A673 (cell line): ENCODE measurements at regions not wholly inside any gene's neighbourhood (a gene's known extent, or its start where the extent isn't known, plus 50 kb on each side); places are given as distances from the start of the nearest gene placed in this dataset.

Experiments used
- BruUV-seq: library from RNA; stranded (reverse); fragments of 400-500 nt; replicated peaks from 2 replicates; lab custom pipeline; 2021; lab: Mats Ljungman, UMichigan
- CTCF ChIA-PET: fragments of 300-600 bp; sonication (Branson Sonifier 250); formaldehyde crosslinking; loops from one replicate; lab custom pipeline; 2022; ENCODE audit warnings: antibody characterized with exemption; lab: Charles Lee
- POLR2A ChIA-PET: fragments of 300-600 bp; sonication (Branson Sonifier 250); formaldehyde crosslinking; loops from one replicate; lab custom pipeline; 2022; ENCODE audit warnings: antibody characterized with exemption; ENCODE audit not compliant: low non-redundant PET; lab: Charles Lee
- DNase-seq: peaks from one replicate; pipeline ENCODE4 v3.0.0-alpha.2; 2015; ENCODE audit warnings: low spot score
- H3K27ac ChIP-seq: fragments of 200-600 bp; sonication (generic); 2 replicates; pipeline ENCODE4 v1.5.1; 2016; ENCODE audit warnings: mixed run types, low read depth, mild to moderate bottlenecking, mixed read lengths, antibody characterized with exemption, low read length; ENCODE audit not compliant: poor library complexity, severe bottlenecking
- H3K27me3 ChIP-seq: fragments of 200-600 bp; sonication (generic); replicated peaks from 2 replicates; pipeline ENCODE4 v1.6.1; 2017; ENCODE audit warnings: mixed run types, low read depth, mild to moderate bottlenecking, mixed read lengths, antibody characterized with exemption, low read length; ENCODE audit not compliant: insufficient read depth, poor library complexity
- H3K36me3 ChIP-seq: fragments of 200-600 bp; sonication (generic); 2 replicates; pipeline ENCODE4 v1.6.1; 2016; ENCODE audit warnings: mixed run types, mild to moderate bottlenecking, mixed read lengths, antibody characterized with exemption, low read length; ENCODE audit not compliant: insufficient read depth, poor library complexity, severe bottlenecking
- H3K4me1 ChIP-seq: fragments of 200-600 bp; sonication (generic); 2 replicates; pipeline ENCODE4 v1.6.1; 2017; ENCODE audit warnings: mixed run types, mild to moderate bottlenecking, mixed read lengths, antibody characterized with exemption, low read length; ENCODE audit not compliant: insufficient read depth, poor library complexity, severe bottlenecking
- H3K4me3 ChIP-seq: fragments of 200-600 bp; sonication (generic); 2 replicates; pipeline ENCODE4 v1.5.1; 2016; ENCODE audit warnings: low read depth, mixed run types, mild to moderate bottlenecking, mixed read lengths, low read length; ENCODE audit not compliant: poor library complexity, severe bottlenecking
- H3K9me3 ChIP-seq: fragments of 200-600 bp; sonication (generic); 2 replicates; pipeline ENCODE4 v1.6.1; 2016; ENCODE audit warnings: mixed run types, low read depth, mild to moderate bottlenecking, mixed read lengths, antibody characterized with exemption, low read length; ENCODE audit not compliant: poor library complexity, severe bottlenecking
- CTCF ChIP-seq: fragments of 300-800, 200-600 bp; sonication (generic); conservative IDR thresholded peaks from 2 replicates; pipeline ENCODE4 v1.5.1; 2017; ENCODE audit warnings: low read depth, mild to moderate bottlenecking, antibody characterized with exemption, low read length, moderate library complexity, mixed read lengths
- EZH2 ChIP-seq: fragments of 200-600 bp; sonication (generic); IDR thresholded peaks from 2 replicates; pipeline ENCODE4 v1.6.1; 2017; ENCODE audit warnings: borderline replicate concordance, low read depth, mild to moderate bottlenecking, mixed read lengths, antibody characterized with exemption, low read length; ENCODE audit not compliant: poor library complexity, severe bottlenecking
- intact Hi-C: fragments of 100-400 bp; cut with micrococcal nuclease; formaldehyde crosslinking; loops from one replicate; pipeline ENCODE4 v1.10.0; 2022; ENCODE audit not compliant: unreplicated experiment

GRCh38 chr10:52583336-52583735, 189.2 kb downstream of the MBL2 start:
- CTCF ChIA-PET = no interaction called here
- TF ChIP-seq CTCF = no peak
- TF ChIP-seq EZH2 = no peak
- intact Hi-C loops = no loop called here

GRCh38 chr10:52586710-52587109, 185.9 kb downstream of the MBL2 start:
- Histone ChIP-seq H3K36me3 (no peaks in the 10 kb centered on the region), H3K4me3 (no peak overlapping the region), H3K27me3 (no peaks in the 10 kb centered on the region), H3K27ac (no peak overlapping the region), H3K4me1 (no peaks in the 10 kb centered on the region), H3K9me3 (peaks cover 20% of the 10 kb centered on the region)
- BruUV-seq = no TSS peak
- ChIA-PET CTCF (no interaction called here), POLR2A (no interaction called here)
- no peak for TF ChIP-seq EZH2
- TF ChIP-seq CTCF = no peak
- intact Hi-C loops = no loop called here
- no peak for DNase-seq

More at GRCh38 chr10:52583336-52583735, 189.2 kb downstream of the MBL2 start:
- no peaks in the 10 kb centered on the region for H3K27me3 ChIP-seq
- H3K27ac ChIP-seq = no peak overlapping the region
- no peak for DNase-seq
- H3K36me3 ChIP-seq = no peaks in the 10 kb centered on the region
- H3K4me3 ChIP-seq = no peak overlapping the region
- H3K9me3 ChIP-seq = peaks cover 20% of the 10 kb centered on the region
- POLR2A ChIA-PET = interaction anchor here (0.6 kb wide), 1 partner anchor 488 kb away, joined by 4 read pairs; no protein-coding TSS in a partner anchor
- H3K4me1 ChIP-seq = no peaks in the 10 kb centered on the region
- no TSS peak for BruUV-seq

GRCh38 chr10:52597189-52597863, 175.3 kb downstream of the MBL2 start:
- CTCF ChIA-PET = no interaction called here
- no peak overlapping the region for H3K27ac ChIP-seq

More at GRCh38 chr10:52597189-52597863, 175.3 kb downstream of the MBL2 start:
- intact Hi-C loops = no loop called here
- H3K4me1 ChIP-seq = peaks cover 6% of the 10 kb centered on the region
- POLR2A ChIA-PET = no interaction called here
- DNase-seq = no peak
- no peaks in the 10 kb centered on the region for H3K9me3 ChIP-seq
- H3K27me3 ChIP-seq = no peaks in the 10 kb centered on the region
- TF ChIP-seq EZH2 (no peak), CTCF (no peak)
- H3K36me3 ChIP-seq = no peaks in the 10 kb centered on the region
- no TSS peak for BruUV-seq
- H3K4me3 ChIP-seq = no peak overlapping the region
